Epithelial cell of esophagus (primary cell): ENCODE measurements at regions not wholly inside any gene's neighbourhood (a gene's known extent, or its start where the extent isn't known, plus 50 kb on each side); places are given as distances from the start of the nearest gene placed in this dataset.

Experiments
- DNase-seq: peaks from one replicate; pipeline ENCODE4 v3.0.0; 2010; ENCODE audit warnings: low read depth
- H3K4me3 ChIP-seq: 2 replicates; pipeline ENCODE4 v1.5.1; 2011; ENCODE audit warnings: mild to moderate bottlenecking, low read length, control low read depth
- TF ChIP-seq, protein P1 (sequence below): IDR thresholded peaks from 2 replicates; pipeline ENCODE4 v1.5.1; 2011; ENCODE audit warnings: low read depth, mild to moderate bottlenecking, low read length, control low read depth, inconsistent platforms; ENCODE audit not compliant: insufficient read depth; ENCODE audit errors: missing control alignments

DNA sequence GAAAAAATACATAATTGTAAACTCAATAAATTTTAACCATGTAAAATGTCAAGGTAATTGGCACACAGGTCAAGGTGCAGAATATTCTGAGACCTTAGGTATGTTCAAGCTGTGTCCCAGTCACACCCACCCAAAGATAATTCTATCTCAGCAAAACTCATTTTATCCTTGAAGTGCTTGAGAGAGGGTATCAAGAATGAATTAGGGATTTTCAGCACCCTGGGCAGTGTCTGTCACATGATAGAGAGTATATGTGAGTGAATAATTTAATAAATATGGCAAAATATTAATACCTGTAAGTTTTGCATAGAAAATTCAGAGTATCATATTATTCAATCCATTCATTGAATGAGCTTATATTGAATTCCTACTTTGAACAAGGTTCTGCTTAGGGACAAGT lies 567.9 kb downstream of the FBXO15 start:
- TF ChIP-seq, protein P1, sequence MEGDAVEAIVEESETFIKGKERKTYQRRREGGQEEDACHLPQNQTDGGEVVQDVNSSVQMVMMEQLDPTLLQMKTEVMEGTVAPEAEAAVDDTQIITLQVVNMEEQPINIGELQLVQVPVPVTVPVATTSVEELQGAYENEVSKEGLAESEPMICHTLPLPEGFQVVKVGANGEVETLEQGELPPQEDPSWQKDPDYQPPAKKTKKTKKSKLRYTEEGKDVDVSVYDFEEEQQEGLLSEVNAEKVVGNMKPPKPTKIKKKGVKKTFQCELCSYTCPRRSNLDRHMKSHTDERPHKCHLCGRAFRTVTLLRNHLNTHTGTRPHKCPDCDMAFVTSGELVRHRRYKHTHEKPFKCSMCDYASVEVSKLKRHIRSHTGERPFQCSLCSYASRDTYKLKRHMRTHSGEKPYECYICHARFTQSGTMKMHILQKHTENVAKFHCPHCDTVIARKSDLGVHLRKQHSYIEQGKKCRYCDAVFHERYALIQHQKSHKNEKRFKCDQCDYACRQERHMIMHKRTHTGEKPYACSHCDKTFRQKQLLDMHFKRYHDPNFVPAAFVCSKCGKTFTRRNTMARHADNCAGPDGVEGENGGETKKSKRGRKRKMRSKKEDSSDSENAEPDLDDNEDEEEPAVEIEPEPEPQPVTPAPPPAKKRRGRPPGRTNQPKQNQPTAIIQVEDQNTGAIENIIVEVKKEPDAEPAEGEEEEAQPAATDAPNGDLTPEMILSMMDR: no peak
- no peak for DNase-seq
- no peak overlapping the region for H3K4me3 ChIP-seq

DNA sequence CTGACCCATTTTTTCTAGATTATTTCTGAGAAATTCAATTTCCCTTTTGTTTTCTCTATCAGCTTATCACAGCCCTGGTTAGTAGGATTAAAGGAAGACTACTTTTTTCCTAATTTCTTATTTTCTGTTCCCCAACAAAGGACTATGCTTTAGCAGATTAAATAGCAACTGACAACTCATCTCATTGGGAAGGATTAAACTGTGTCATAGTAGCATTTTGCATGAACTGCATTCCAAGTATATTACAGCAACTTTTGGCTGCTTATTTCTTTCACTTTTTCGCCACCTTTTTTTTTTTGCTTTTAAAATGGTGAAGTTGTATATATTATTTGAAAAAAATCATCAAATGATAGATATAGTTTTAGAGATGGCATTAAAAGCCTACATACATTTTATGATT lies 570.3 kb downstream of the FBXO15 start:
- DNase-seq: peak; percentile 32
- no peak overlapping the region for H3K4me3 ChIP-seq
- TF ChIP-seq, protein P1: no peak

DNA sequence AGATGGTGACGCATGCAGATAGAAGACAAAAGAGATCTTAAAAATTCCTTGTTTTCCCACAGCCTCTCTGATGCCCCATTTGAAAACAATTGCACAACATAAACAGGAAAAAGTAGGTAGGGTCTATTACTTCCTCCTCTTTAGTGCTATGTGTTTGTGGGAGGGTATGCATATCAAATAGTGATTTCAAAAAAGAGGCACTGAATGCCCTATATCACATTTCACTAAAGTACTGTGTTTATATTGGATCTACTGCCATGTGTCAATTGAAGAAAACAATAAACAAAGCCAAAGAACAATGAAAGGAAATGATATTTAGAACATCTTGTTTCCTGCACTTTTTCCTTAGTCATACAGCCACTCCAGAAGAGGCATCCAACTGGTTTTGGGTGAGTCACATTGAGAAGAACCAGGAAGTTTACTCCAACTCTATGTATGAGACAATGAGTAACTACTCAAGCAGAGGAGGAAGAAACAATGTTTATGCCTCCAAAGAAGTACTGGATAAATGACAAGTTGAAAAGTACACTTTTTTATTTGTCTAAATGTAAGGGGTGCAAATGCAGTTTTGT lies 583.6 kb downstream of the FBXO15 start:
- peak; percentile 96 for DNase-seq
- TF ChIP-seq, protein P1: no peak
- no peak overlapping the region for H3K4me3 ChIP-seq

DNA sequence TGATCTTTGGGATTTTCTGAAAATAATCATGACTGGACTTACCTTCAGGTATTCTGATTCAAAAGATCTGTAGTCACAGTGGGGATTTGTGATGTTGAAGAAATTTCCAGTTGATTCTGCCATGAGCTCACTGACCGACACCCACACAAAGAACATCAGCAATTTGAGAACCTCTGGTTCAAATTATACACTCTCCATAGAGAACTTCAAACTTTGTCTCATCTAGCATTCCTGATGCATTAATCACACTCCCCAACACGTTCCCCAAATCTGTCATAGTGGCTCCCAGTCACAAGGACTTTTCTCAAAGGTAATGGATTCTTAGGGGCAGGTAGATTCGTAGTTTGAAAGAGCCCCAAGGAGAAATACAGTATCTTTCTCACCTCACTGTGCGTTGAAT lies 584.3 kb downstream of the FBXO15 start:
- DNase-seq: peak; percentile 63
- TF ChIP-seq, protein P1: no peak
- no peak overlapping the region for H3K4me3 ChIP-seq

DNA sequence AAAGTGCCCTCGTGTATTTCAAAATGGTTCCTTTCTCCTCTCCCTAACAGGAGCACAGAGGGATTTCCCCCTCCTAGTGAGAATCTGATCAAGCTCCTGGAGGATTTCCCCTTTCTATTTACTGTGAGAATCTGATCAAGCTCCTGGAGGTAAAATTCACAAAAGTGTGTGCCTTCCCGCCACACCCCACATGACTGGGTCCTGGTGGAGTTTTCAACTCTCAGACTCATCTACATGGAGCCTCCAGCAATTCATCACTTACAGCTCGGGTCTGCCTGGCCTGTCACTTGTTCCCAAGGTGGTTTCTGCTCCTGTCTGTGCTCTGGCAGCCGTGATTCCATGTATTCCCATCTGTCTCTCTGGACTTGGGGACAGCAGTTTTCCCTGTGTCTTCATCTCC lies 590.7 kb downstream of the FBXO15 start:
- peak; percentile 52 for DNase-seq
- TF ChIP-seq, protein P1: no peak
- no peak overlapping the region for H3K4me3 ChIP-seq

DNA sequence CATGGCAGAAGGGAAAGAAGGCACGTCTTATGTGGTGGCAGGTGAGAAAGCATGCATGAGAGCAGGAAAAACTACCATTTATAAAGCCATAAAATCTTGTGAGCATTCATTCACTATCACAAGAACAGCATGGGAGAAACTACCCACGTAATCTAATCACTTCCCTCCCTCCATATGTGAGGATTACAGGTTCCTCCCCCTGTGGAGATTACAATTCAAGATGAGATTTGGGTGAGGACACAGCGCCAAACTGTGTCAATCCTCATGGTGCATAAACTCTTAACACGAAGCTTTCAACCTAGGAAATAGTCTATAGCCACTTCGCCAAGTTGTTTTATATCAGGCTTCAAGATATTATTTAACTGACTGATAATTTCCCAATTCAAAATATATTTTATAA lies 595.5 kb downstream of the FBXO15 start:
- TF ChIP-seq, protein P1: no peak
- no peak for DNase-seq
- H3K4me3 ChIP-seq: no peak overlapping the region

DNA sequence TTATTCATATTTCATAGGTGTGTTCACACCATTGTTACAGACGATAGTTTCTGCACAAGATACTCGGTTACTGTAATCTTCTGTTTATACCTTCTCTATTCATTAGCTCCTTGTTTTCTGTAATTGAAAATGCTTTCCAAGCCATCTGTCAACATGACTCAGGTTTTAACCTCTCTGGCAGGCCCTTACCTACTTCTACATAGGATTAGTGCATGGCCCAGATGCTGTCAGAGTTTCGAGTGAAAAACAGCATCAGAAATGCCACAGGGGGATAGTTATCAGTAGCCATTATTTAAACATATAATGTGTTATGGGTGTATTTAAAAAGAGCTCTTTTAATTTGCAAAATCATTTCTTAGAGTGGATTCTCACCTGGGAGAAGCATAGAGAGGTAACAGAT lies 596.4 kb downstream of the FBXO15 start:
- DNase-seq: no peak
- TF ChIP-seq, protein P1: no peak
- no peak overlapping the region for H3K4me3 ChIP-seq
